ENCODE measurements at regions not wholly inside any gene's neighbourhood (a gene's known extent, or its start where the extent isn't known, plus 50 kb on each side); places are given as distances from the start of the nearest gene placed in this dataset.

GRCh38 chr15:93359060-93359408 lies 270.0 kb upstream of the RGMA start:
- H3K79me2 ChIP-seq (ENCODE audit: insufficient read depth), result no peaks in the 10 kb centered on the region
- POLR2A ChIA-PET, result no interaction called here
- no peak for DNase-seq
- no peaks in the 10 kb centered on the region for H3K27me3 ChIP-seq (ENCODE audit: insufficient read depth)
- CTCF ChIA-PET, result no interaction called here
- H3F3A ChIP-seq (replicated peaks; ENCODE audit: insufficient read depth), result no peaks in the 10 kb centered on the region
- H3K9me2 ChIP-seq, result no peaks in the 10 kb centered on the region
- no peak overlapping the region for H3K9ac ChIP-seq
- H3K4me3 ChIP-seq (ENCODE audit: low read depth in 2 of 2, low read length in 1 of 2), result no peak overlapping the region
- H3K36me3 ChIP-seq (replicated peaks in 1 of 2; ENCODE audit: control insufficient read depth in 1 of 2, insufficient read depth in 2 of 2, low read length in 1 of 2), result no peaks in the 10 kb centered on the region
- no peak overlapping the region for H3K27ac ChIP-seq (ENCODE audit: low read depth in 2 of 2, low read length in 1 of 2)
- peaks cover 0 to 4% of the 10 kb centered on the region in 2 experiments; a peak in 1 of 4 replicates for H3K4me1 ChIP-seq (ENCODE audit: control insufficient read depth in 1 of 2, insufficient read depth in 2 of 2, low read depth in 1 of 2, low read length in 1 of 2)
- no peak overlapping the region for H3K4me2 ChIP-seq
- no peak overlapping the region for H2AFZ ChIP-seq (ENCODE audit: low read depth)
- H3K9me3 ChIP-seq, result no peaks in the 10 kb centered on the region; the same call in 1 of the 2 replicates
- 53% methylated on average over 6 of the region's 6 CpGs for WGBS (ENCODE audit: low lambda C conversion rate)
- no peak for TF ChIP-seq NFIC (IDR thresholded peaks at IDR 0.05; ENCODE audit: borderline replicate concordance)
- TF ChIP-seq MXI1 (IDR thresholded peaks at IDR 0.05; ENCODE audit: low read depth, low read length), result no peak
- TF ChIP-seq CHD2 (IDR thresholded peaks at IDR 0.05; ENCODE audit: low read length, partially characterized antibody), result no peak
- TF ChIP-seq RCOR1 (IDR thresholded peaks at IDR 0.05; ENCODE audit: low read length), result no peak
- TF ChIP-seq GABPA (IDR thresholded peaks at IDR 0.05; ENCODE audit: low read depth), result no peak
- TF ChIP-seq REST (IDR thresholded peaks at IDR 0.05; ENCODE audit: low read depth, low read length), result no peak
- no peak for TF ChIP-seq NRF1 (IDR thresholded peaks at IDR 0.05; ENCODE audit: low read depth, low read length)
- TF ChIP-seq USF2 (IDR thresholded peaks at IDR 0.05; ENCODE audit: borderline replicate concordance, low read depth, low read length), result no peak
- no peak for TF ChIP-seq TCF12 (IDR thresholded peaks at IDR 0.05)
- TF ChIP-seq RFX5 (IDR thresholded peaks at IDR 0.05; ENCODE audit: low read length), result no peak
- no peak for TF ChIP-seq FOSL2 (IDR thresholded peaks at IDR 0.05; ENCODE audit: borderline replicate concordance, low read depth)
- no peak for TF ChIP-seq USF1 (IDR thresholded peaks at IDR 0.05; ENCODE audit: borderline replicate concordance, low read depth)
- H4K20me1 ChIP-seq (ENCODE audit: insufficient read depth), result no peaks in the 10 kb centered on the region

Data from SK-N-SH (cell line).